OCI-LY7 (cell line): ENCODE measurements at regions not wholly inside any gene's neighbourhood (a gene's known extent, or its start where the extent isn't known, plus 50 kb on each side); places are given as distances from the start of the nearest gene placed in this dataset.

Source experiments
- BruUV-seq: library from RNA; stranded (reverse); fragments of 400-500 nt; replicated peaks from 2 replicates; lab custom pipeline; 2021; lab: Mats Ljungman, UMichigan
- CTCF ChIA-PET: fragments of 300-600 bp; sonication (Branson Sonifier 250); formaldehyde crosslinking; loops from one replicate; lab custom pipeline; 2022; ENCODE audit warnings: antibody characterized with exemption; ENCODE audit not compliant: unreplicated experiment; lab: Charles Lee
- POLR2A ChIA-PET: fragments of 300-600 bp; sonication (Branson Sonifier 250); formaldehyde crosslinking; loops from one replicate; lab custom pipeline; 2022; ENCODE audit warnings: antibody characterized with exemption; lab: Charles Lee
- DNase-seq: peaks from one replicate; pipeline ENCODE4 v3.0.0-alpha.2; 2015; ENCODE audit warnings: low spot score
- H2AFZ ChIP-seq: fragments of 200-600 bp; sonication (generic), shearing (Covaris generic); 2 replicates; pipeline ENCODE4 v1.6.1; 2014; ENCODE audit warnings: mild to moderate bottlenecking, antibody characterized with exemption, low read length, moderate library complexity
- H3K27ac ChIP-seq: fragments of 200-600 bp; sonication (generic); 2 replicates; pipeline ENCODE4 v1.5.1; 2014; ENCODE audit warnings: mixed run types, low read depth, mild to moderate bottlenecking, moderate library complexity, low read length, inconsistent platforms; ENCODE audit not compliant: poor library complexity, severe bottlenecking
- H3K36me3 ChIP-seq: fragments of 200-600 bp; sonication (generic); 2 replicates; pipeline ENCODE4 v1.6.1; 2014; ENCODE audit warnings: mild to moderate bottlenecking, antibody characterized with exemption, low read length, moderate library complexity, mixed read lengths; ENCODE audit not compliant: insufficient read depth
- H3K4me1 ChIP-seq: fragments of 200-600 bp; sonication (generic); 2 replicates; pipeline ENCODE4 v1.5.1; 2014; ENCODE audit warnings: mild to moderate bottlenecking, low read length; ENCODE audit not compliant: insufficient read depth, poor library complexity, severe bottlenecking
- H3K4me2 ChIP-seq: fragments of 200-600 bp; sonication (generic); 2 replicates; pipeline ENCODE4 v1.6.1; 2014; ENCODE audit warnings: mild to moderate bottlenecking, low read length
- H3K4me3 ChIP-seq: fragments of 200-600 bp; sonication (generic); 2 replicates; pipeline ENCODE4 v1.5.1; 2014; ENCODE audit warnings: mild to moderate bottlenecking, low read depth, low read length; ENCODE audit not compliant: poor library complexity, severe bottlenecking
- H3K79me2 ChIP-seq: fragments of 200-600 bp; sonication (generic); 2 replicates; pipeline ENCODE4 v1.6.1; 2016; ENCODE audit warnings: low read depth, mild to moderate bottlenecking, low read length, moderate library complexity, mixed read lengths; ENCODE audit not compliant: insufficient read depth
- H3K9me2 ChIP-seq: fragments of 200-600 bp; sonication (generic); 2 replicates; pipeline ENCODE4 v1.6.1; 2016; ENCODE audit warnings: mild to moderate bottlenecking, low read length, mixed read lengths; ENCODE audit not compliant: insufficient read depth
- H3K9me3 ChIP-seq: fragments of 200-600 bp; sonication (generic); 2 replicates; pipeline ENCODE4 v1.6.1; 2014; ENCODE audit warnings: mild to moderate bottlenecking, mixed run types, low read length, mixed read lengths
- H4K20me1 ChIP-seq: fragments of 200-600 bp; sonication (generic); 2 replicates; pipeline ENCODE4 v1.6.1; 2014; ENCODE audit warnings: mild to moderate bottlenecking, antibody characterized with exemption, low read length, moderate library complexity, mixed read lengths; ENCODE audit not compliant: insufficient read depth
- CTCF ChIP-seq: fragments of 200-600 bp; sonication (generic); conservative IDR thresholded peaks from 2 replicates; pipeline ENCODE4 v1.5.1; 2014; ENCODE audit warnings: mild to moderate bottlenecking, antibody characterized with exemption, low read length, moderate library complexity, mixed read lengths
- EZH2phosphoT487 ChIP-seq: fragments of 200-600 bp; sonication (generic); IDR thresholded peaks from 2 replicates; pipeline ENCODE4 v1.6.1; 2018; ENCODE audit warnings: low read depth, borderline replicate concordance, mild to moderate bottlenecking, mixed run types, antibody characterized with exemption, low read length, moderate library complexity, mixed read lengths
- intact Hi-C: fragments of 100-400 bp; cut with micrococcal nuclease; formaldehyde crosslinking; loops from one replicate; pipeline ENCODE4 v1.10.0; 2022; ENCODE audit not compliant: unreplicated experiment

DNA sequence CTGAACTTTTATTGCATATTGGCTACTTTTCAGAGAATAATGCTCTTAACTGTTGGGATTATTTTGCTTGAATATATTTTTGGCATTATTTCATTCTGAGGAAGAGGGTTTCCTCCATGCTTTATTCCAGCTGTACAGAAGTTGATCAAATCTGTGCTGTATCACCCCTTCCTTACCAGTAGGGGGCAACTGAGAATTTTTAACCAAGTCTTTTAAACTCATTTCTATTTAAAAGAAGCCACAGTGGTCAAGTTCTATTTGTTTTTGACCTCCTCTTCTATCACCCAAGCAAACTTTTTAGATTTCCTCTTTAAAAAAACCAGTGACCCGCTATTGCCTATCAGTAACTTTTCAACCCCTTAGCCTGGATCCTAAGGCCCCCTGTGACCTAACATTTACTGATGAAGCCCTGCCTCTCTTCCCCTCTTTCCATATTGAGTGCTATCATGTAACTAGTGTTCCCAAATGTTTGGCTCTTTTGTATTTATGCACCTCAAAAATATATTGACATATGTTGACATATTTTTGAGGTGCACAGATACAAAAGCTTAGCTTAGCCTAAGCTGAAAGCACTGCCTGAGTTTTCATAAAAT is 80.6 kb downstream of the FBXO4 start:
- no peaks in the 10 kb centered on the region for H3K4me1 ChIP-seq
- BruUV-seq = no TSS peak
- H3K4me3 ChIP-seq = no peak overlapping the region
- ChIA-PET POLR2A (interaction anchor here (0.8 kb wide), 1 partner anchor 27 kb away, joined by 3 read pairs; no protein-coding TSS in a partner anchor), CTCF (no interaction called here)
- no peaks in the 10 kb centered on the region for H3K9me2 ChIP-seq
- intact Hi-C loops = loop anchor here (2.0 kb wide), 1 partner anchor 149 kb away; no protein-coding TSS in a partner anchor
- H3K79me2 ChIP-seq = no peaks in the 10 kb centered on the region
- no peak for TF ChIP-seq EZH2phosphoT487
- peak; percentile 87 for TF ChIP-seq CTCF
- H3K36me3 ChIP-seq = no peaks in the 10 kb centered on the region
- H3K9me3 ChIP-seq = no peaks in the 10 kb centered on the region
- H4K20me1 ChIP-seq = no peaks in the 10 kb centered on the region
- DNase-seq = peak; percentile 27
- H3K27ac ChIP-seq = no peak overlapping the region
- no peak overlapping the region for H3K4me2 ChIP-seq
- H2AFZ ChIP-seq = no peak overlapping the region

DNA sequence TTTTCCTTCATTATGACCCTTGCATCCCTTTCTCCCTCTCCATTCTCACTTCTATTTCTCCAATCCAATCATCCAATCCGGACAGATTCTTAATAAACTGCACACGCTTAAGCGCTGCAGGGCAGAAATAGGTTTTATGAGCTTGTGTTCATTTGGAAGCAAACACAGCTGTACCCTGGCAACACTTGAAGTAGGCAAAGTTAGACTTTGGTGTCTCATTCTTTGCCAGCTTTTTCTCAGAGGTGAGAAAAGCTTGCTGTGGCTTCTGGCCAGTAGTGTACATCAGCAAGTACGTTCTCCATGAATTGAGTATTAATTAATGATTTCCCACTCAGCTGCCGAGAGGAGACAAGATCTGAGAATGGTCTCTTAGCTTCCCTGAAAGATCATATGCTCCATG is 88.5 kb downstream of the FBXO4 start:
- Histone ChIP-seq H3K9me2 (no peaks in the 10 kb centered on the region), H3K4me1 (no peaks in the 10 kb centered on the region), H3K27ac (no peak overlapping the region), H3K4me3 (no peak overlapping the region), H4K20me1 (no peaks in the 10 kb centered on the region), H2AFZ (no peak overlapping the region), H3K9me3 (no peaks in the 10 kb centered on the region), H3K4me2 (no peak overlapping the region), H3K79me2 (no peaks in the 10 kb centered on the region), H3K36me3 (no peaks in the 10 kb centered on the region)
- intact Hi-C loops = no loop called here
- TF ChIP-seq CTCF (no peak), EZH2phosphoT487 (no peak)
- no TSS peak for BruUV-seq
- CTCF ChIA-PET = no interaction called here
- no peak for DNase-seq
- POLR2A ChIA-PET = interaction anchor here (0.8 kb wide), 1 partner anchor 29 kb away, joined by 3 read pairs; no protein-coding TSS in a partner anchor

- Histone ChIP-seq H3K4me1 (no peaks in the 10 kb centered on the region), H4K20me1 (no peaks in the 10 kb centered on the region), H3K4me3 (no peak overlapping the region), H3K9me3 (no peaks in the 10 kb centered on the region), H3K27ac (no peak overlapping the region), H3K4me2 (no peak overlapping the region), H3K79me2 (no peaks in the 10 kb centered on the region), H3K9me2 (no peaks in the 10 kb centered on the region), H2AFZ (no peak overlapping the region), H3K36me3 (no peaks in the 10 kb centered on the region)
- CTCF ChIA-PET = no interaction called here
- TF ChIP-seq CTCF (no peak), EZH2phosphoT487 (no peak)
- POLR2A ChIA-PET = no interaction called here
- no TSS peak for BruUV-seq
- intact Hi-C loops = no loop called here
- no peak for DNase-seq
Observed at GRCh38 chr5:42015254-42015653, 90.2 kb downstream of the FBXO4 start.
